Kidney capillary endothelial cell (primary cell): ENCODE measurements at regions not wholly inside any gene's neighbourhood (a gene's known extent, or its start where the extent isn't known, plus 50 kb on each side); places are given as distances from the start of the nearest gene placed in this dataset.
"Not testable (repeated sequence)": the region's sequence is repeated elsewhere in the genome, so short reads cannot be mapped to it uniquely, and the experiment has no call there.

ENCODE experiments used
- DNase-seq: peaks from one replicate; pipeline ENCODE4 v3.0.0-alpha.2; 2018; ENCODE audit warnings: low spot score

DNA sequence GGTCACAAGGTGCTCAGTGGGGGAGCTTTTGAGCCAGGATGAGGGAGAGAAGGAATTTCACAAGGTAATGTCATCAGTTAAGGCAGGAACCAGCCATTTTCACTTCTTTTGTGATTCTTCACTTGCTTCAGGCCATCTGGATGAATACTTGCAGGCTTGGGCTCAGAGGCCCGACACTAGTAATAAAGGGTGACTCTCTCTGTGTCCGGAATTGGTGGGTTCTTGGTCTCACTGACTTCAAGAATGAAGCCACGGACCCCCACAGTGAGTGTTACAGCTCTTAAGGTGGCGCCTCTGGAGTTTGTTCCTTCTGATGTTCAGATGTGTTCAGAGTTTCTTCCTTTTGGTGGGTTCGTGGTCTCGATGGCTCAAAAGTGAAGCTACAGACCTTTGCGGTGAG lies 131.8 kb upstream of the RXFP2 start:
- not testable (repeated sequence) for DNase-seq

DNA sequence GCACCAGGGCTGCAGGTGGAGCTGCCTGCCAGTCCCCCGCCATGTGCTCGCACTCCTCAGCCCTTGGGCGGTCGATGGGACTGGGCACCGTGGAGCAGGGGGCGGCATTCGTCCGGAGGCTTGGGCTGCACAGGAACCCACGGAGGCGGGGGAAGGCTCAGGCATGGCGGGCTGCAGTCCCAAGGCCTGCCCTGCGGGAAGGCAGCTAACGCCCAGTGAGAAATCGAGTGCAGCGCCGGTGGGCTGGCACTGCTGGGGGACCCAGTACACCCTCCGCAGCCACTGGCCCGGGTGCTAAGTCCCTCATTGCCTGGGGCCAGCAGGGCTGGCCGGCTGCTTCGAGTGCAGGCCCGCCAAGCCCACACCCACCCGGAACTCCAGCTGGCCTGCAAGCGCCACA lies 130.5 kb upstream of the RXFP2 start:
- not testable (repeated sequence) for DNase-seq

DNA sequence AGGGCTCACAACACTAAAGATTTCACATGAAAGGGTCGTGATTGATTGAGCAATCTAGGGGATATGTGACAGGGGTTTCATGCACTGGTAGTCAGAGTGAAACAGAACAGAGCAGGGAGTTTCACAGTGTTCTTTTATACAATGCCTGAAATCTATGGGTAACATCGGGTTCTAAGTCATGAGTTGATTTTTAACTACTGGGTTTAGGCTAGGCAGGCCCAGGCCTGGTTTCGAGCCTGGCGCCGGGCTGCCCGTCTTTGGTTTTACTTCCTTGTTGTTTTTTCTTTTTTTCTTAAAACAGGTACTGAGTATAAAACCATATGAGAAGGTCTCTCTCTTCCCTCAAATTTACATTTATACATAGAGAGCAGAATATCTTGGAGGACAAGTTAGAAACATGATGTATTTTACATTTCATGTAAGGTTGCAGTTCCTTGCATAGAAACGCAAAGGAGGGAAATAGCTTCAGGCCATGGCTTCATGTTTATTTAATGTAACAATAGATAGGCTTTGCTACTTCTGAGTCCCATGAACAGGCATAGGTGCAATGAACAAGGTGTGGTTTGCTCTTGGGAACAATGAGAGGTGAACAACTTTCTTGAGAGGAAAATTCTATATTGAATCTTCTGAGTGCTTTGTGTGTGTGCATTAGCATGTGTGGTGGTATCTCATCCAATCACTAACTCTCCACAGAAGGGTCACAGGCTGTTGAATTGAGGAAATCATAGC lies 128.9 kb upstream of the RXFP2 start:
- no peak for DNase-seq

DNA sequence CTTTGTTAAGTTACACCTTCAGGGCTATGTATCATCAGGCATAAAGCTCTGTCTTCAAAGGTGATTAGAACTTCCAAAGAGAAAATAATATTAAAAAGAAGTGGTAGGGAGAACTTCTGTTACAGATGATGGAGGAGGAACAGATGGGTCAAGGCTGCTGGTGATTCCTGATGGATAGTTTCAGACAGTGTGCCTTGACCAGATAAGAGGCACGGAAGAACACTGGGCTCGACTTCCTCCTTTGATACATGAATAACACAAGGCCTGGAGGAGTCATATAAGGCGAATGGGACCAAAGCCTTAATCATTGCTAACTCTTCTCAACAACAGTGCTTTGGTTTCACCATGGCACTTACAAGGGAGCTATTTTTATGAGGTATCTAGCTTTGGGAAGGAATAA lies 128.1 kb upstream of the RXFP2 start:
- no peak for DNase-seq

DNA sequence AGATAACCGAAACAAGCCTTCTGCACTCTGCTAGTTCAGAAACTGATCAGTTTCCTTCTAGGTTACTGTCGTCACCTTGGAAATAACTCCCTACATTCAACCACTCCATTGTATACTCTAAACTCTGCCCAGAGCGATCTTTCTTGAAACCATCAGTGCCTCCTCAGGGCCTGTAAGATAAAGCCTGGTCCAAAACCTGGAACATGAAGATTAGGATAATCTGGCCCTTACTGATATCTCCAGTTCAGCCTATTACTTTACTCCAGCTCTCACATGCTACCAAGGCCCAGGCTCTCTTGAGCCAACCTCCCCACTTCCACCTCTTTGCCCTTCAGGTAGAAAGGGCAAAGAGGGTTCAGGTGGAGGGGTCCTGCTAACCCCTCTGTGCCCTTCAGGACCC lies 125.3 kb upstream of the RXFP2 start:
- DNase-seq, result no peak

DNA sequence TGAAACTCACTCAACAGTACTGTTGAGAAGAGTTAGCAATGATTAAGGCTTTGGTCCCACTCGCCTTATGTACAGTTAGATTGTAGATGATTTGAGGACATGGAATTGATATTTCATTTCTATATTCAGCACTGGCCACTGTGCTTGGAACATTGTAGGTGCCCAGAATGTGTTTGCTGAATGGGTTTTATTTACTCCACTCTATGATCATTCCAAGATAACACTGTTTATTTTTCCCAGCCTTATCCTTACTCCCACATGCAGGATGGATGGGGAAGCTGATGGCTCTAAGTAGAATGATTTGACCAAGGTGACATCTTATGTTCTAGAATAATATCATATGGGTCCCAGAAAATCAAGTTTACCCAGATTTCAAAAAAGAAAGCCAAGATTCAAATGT lies 124.6 kb upstream of the RXFP2 start:
- no peak for DNase-seq

DNA sequence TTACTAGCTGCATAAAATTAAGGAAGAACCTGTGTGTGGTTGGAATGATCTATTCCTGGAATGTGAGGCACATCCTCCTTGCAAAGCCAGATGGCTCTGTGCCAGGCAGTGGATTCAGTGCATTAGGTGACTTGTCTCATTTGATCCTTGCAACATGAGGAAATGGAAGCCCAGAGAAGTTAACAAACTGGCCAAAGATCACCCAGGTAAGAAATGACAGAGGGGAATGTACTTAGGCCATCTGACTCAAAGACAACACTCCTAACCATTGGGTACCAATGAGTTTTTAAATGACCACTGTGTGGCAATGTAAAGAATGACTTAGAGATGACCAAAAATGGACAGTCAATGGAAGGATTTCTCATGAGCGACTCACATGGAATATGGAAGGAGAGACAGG lies 114.2 kb upstream of the RXFP2 start:
- no peak for DNase-seq

DNA sequence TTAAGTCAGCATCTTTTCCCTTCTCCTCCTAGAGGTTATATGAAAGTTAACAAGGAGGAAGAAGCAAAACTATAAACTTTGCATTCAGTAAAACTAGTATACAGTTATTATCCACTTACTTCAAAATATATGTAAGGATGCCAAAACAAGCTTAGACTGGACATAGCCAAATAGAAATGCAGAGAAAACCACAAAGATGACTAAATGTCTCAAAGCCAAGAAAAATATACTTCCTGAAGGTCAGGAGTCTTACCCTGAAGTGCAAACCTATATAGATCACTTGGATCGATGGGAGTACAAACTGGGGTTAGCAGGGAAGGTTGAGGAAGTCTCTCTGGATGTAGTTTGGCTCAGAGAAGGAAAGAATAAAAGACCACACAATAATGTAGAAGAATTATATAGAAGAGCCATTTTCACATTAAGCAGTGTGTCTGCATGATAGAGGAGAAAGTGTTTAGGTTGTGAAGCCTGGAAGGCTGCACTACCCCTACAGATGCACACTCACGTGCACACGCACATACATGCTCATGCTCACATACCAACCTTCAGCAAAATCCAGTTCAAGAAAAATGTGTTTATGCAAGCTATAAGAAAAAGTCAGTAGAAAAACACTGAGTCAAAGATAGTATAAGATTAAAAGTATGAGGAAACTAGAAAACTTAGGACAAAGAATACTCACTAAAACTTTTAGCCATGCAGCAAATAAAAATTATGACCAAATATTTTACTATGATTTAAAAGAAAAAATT lies 112.1 kb upstream of the RXFP2 start:
- DNase-seq, result no peak

DNA sequence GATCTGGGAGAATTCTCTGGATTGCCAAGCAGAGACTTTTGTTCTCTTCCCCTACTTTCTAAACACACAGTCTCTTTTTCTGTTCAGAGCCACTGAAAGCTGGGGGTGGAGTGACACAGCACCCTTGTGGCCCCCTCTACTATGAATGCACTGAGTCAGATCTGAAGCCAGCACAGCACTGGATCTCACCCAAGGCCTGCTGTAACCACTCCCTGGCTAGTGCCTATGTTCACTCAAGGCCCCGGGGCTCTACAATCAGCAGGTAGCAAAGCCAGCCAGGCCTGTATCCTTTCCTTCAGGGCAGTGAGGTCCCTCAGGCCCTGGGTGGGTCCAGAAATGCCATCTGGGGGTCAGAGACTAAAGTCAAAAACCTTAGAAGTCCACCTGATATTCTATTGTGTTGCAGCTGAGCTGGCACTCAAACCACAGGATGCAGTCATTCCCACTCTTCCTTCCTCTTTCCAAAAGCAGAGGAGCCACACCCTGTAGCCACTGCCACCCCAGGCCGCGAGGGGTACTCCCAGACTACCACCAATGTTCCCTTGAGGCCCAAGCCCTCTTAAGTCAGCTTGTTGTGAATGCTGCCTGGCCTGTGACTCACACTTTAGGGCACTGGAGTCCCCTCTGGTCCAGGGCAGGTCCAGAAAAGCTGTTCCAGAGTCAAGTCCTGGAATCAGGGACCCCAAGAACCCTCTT lies 110.1 kb upstream of the RXFP2 start:
- DNase-seq, result peak; percentile 36

DNA sequence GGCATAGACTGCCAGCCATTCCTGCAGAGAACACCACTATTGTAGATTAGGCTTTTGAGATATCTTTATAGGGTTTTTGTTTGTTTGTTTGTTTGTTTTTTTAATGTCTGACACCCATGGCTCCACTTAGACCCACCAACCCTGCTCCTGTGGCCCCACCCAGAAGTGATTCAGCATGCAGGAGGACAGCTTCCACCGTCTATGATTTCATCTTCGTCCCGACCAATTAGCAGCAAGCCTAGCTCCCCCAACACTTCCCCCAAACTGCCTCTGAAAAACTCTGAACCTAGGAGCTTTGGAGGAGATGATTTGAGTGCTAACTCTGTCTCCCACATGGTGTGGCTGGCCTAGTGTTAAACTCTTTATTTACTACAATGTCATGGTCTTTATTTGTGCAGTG lies 108.3 kb upstream of the RXFP2 start:
- DNase-seq, result no peak

DNA sequence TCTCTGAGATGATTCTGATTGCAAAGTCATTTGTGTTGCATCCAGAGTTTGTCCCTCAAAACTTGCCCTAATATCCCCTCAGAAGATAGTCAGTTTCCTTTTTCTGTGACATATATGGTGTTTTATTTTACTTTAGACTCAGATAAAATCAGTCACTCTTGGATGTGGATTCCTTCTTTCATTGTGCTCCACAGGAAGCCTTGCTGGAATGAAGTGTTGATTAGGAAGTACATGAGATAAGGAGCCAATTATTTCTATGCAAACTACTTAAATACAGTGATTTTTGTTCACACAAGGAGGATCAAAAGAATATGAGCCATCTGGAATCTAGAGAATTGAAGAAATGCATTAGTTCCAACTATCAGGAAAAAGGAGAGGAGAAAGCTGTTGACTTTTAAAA lies 107.6 kb upstream of the RXFP2 start:
- no peak for DNase-seq

DNA sequence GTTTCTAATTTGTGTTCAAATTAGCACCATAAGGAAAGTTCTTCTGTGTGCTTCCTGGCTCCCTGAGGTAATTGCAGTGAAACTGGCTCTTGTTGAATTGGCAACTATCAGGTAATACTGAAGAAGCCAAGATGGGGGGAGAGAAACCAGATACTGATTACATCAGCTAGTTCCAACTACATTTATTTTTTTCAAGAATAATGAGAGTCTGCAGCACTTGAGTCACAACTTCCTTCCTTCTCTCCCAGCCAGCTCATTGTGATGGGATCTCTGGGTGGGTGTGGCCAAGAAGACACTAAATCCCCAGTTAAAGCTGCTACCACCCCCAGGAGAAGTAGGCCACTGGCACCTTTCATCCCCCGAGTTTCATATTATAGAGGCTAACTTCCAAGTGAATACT lies 100.7 kb upstream of the RXFP2 start:
- DNase-seq, result peak; percentile 83

DNA sequence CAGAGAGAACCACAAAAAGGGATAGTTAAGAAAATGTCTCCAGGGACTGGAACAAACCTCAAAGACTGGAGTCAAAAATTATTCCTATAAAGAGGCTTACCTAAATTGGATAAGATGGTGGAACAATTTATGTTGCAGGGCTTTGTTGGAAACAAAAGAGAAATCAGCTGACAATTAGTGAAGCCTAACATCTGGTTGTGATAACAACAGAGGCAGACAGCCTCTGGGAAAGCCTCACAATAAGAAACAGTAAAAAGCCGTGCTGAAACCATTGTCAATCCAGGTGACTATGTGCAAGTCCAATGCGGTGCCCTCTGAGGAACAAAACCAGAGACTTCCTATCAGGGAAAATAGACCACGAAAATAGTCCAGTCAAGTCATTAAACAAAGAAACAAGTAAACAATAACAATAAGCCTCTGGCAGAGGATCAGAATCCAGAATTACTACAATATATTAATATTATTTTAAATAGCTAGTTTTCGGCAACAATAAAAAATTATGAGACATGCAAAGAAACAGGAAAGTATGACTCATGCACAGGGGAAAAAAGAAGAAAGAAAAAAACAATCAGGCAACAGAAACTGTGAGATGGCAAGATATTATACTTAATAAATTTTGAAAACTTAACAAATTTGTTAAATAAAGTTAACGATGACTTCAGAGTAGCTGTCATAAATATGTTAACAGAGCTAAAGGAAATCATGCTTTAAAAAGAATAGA lies 99.7 kb upstream of the RXFP2 start:
- DNase-seq, result peak; percentile 32

DNA sequence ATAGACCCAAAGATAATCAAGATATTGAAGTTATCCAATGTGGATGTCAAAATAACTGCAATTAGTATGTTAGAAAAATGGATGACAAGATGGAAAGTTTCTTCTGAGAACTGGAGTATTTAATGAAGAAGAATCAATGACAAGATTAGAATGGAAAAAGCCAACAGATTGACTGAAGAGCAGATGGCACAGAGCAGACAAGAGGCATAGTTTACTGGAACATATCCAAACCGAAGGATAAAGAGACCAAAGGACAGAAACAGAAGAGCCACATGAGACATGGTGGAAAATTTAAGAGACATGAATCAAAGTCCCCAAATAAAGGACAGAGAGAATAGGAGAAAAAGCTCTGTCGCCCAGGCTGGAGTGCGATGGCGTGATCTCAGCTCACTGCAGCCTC lies 89.6 kb upstream of the RXFP2 start:
- no peak for DNase-seq

DNA sequence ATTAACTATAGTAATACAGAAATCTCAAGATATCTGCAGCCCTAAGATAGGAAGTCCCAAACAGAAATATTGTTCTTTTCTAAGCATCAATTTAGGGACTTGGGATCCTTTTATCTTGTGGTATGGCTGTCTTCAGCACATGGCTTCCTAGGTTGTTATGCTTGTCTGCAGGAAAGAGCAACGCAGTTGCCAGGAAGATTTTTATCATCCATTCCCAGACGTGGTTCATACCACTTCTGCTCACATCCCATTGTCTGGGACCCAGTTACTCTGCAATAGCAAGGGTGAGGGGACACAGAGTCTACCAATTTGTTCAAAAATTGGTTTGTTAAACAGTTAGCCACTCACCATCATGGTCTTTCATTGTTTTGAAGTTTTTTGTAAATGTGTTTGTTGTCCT lies 85.6 kb upstream of the RXFP2 start:
- no peak for DNase-seq

DNA sequence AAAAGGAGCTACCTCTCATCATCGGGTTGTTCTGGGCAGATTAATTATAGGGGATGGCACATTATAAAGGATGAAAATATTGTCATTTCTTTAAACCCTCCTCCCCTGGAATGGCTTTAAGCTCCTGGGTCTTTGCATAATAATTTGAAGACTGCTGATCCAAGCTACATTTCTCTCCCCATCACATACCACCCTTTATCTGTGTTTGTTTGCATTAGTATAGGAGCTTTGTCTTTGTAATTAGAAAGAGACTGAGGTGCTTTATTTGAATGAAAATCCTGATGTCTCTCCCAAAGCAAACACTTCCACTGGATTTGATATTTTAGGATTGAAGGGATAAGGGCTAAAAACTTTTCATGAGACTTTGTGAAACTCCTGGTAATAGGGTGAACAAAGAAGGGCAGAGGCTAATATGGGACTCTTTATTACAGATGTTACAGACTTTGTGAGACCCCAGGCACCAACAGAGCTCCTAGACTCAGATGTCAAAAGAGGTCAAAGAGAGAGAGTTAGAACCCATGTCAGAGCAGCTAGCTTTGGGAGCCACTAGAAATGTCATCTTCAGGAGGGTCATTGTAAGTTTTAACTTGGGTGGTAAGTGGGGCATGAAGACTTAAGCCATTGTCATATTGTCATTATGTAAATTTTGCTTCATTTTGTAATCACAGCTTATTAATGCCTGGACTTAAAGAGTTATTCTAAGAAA lies 75.3 kb upstream of the RXFP2 start:
- DNase-seq, result no peak

DNA sequence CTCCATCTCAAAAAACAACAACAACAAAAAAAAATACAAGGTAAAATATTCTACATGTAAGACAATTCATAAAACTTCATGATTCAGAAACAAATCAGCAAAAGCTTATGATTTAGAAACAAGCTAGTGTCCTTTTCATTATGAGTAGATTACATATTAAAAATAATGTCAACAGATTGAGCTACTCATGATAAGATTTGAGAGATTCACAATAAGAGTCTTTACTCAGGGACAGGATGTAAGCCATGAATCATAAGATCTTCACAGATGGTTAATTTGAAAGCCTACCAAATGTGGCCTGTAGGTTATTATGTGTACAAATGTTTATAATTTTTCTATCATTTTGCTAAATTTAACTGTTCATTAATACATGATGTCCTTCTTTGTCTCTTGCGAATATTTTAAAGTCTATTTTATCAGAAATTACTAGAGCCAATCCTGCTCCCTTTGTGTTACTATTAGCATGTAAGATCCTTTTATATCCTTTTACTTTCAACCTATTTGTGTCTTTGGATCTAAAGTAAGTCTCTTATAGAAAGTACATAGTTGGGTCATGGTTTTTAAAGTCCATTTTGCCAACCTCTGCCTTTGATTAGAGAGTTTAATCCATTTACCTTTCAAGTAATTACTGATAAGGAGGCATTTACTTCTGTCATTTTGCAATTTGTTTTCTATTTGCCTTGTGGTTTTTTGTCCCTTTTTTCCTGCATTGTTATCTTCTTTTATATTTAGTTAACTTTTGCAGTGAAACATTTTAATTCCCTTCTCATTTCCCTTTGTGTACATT lies 68.3 kb upstream of the RXFP2 start:
- no peak for DNase-seq

DNA sequence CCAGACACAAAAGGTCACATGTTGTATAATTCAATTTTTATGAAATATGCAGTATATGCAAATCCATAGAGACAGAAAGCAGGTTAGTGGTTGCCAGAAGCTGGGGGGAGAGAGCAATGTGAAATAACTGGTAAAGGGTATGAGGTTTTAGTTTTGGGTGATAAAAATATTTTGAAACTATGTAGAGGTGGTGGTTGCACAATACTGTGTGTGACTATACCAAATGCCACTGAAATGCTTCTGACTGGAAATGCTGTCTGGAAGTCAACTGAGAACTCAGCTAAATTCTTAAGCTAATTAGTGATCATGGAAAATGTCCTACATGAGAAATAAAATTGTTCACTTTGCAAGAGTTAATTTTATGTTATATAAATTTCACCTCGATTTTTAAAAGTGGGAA lies 65.3 kb upstream of the RXFP2 start:
- DNase-seq, result no peak

DNA sequence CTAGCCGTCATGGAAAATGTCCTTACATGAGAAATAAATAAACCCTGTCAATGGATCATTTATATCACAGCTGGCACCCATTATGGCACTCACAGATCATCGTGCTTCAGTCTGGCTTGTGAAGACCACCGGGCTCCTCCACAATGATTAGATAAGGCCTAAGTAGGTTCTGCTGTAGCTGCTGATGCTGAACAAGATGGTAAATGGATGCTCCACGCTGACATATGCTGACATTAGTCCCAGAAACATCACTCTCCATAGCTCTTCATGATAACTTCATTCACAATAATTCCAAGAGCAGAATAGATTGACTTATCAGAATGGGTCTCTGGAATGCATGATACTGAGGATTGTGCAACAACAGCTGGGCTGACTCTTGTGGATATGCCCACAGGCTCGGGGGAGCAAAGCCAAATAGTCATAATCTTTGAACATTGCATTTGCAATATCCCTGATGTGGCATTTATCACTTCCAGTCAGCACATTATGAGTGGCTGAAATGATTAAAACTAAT lies 63.8 kb upstream of the RXFP2 start:
- no peak for DNase-seq

DNA sequence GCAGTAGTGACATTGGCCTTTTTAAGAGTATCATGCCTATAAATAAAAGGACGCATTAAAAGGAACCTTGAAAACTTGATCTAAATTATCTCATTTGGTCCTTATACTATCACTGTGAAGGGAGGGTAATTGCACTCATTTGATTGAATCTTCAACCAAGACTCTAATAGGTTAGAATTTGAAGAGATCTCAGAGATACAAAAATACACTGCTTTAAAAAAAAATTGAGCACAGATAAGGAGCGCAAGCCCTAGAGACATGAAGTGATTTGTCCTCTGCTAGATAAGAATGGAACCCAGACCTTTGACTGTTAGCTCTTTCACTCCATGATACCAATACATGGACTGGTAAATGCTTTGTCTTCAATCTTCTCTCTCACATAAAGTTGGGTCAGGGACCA lies 58.2 kb upstream of the RXFP2 start:
- no peak for DNase-seq

DNA sequence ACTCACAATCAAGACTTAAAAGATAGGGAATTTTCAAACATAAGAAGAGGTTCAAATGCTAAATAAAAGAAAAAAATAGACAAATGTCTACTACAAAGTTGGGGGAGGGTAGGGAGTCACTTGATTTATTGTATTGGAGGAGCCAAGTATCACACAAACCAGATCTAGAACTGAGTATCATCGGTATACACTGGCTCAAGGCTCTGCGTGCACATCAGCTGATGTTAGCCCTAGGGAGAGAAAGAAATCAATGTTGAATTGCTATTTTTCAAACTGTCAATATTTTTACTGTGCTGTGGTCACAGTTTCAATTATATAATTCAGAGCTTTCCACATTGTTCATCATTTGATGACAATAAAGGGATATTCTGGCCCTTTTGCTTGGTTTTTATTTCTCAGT lies 54.9 kb upstream of the RXFP2 start:
- DNase-seq, result no peak
